B cell (primary cell): ENCODE measurements at regions not wholly inside any gene's neighbourhood (a gene's known extent, or its start where the extent isn't known, plus 50 kb on each side); places are given as distances from the start of the nearest gene placed in this dataset.

Experiments
- ATAC-seq: fragments of 200-7000 bp; cut with Tn5 transposase; one replicate; pipeline ENCODE4 v1.10.0; 2021; ENCODE audit warnings: low read depth, mild to moderate bottlenecking, moderate number of reproducible peaks, moderate library complexity
- CTCF ChIA-PET: fragments of 350-600 bp; sonication (Branson Sonifier 250); formaldehyde crosslinking; loops from one replicate; lab custom pipeline; 2021; ENCODE audit warnings: antibody characterized with exemption, inconsistent platforms; lab: Charles Lee
- POLR2A ChIA-PET: fragments of 350-600 bp; sonication (Branson Sonifier 250); formaldehyde crosslinking; loops from one replicate; lab custom pipeline; 2021; ENCODE audit warnings: antibody characterized with exemption; lab: Charles Lee
- DNase-seq: peaks from one replicate; pipeline ENCODE4 v3.0.0; 2013
- H2AFZ ChIP-seq: 2 replicates; pipeline ENCODE4 v1.6.1; 2012; ENCODE audit warnings: mild to moderate bottlenecking, low read depth, low read length; ENCODE audit not compliant: insufficient read depth, poor library complexity, severe bottlenecking
- H3K27ac ChIP-seq, 2 donors: 1 replicate in 1 of 2; 2 replicates in 1 of 2; pipeline ENCODE4 v1.5.1; 2012 to 2013; ENCODE audit warnings: low read length in 2 of 2, mild to moderate bottlenecking in 2 of 2, moderate library complexity in 1 of 2
- H3K27me3 ChIP-seq, 4 experiments: fragments of 200-600 bp in 1 of 4; sonication (generic) in 1 of 4; replicated peaks in 1 of 4; 1 replicate in 2 of 4; 2 replicates in 2 of 4; pipeline versions ENCODE4 v1.6.1 to v1.7.0; 2013 to 2016; ENCODE audit warnings: low read length in 3 of 4, mild to moderate bottlenecking in 2 of 4, mixed read lengths in 1 of 4, moderate library complexity in 1 of 4; ENCODE audit not compliant: insufficient read depth in 4 of 4, control insufficient read depth in 3 of 4; ENCODE audit errors: control extremely low read depth in 1 of 4
- H3K36me3 ChIP-seq, 2 experiments: replicated peaks in 1 of 2; 1 replicate in 1 of 2; 2 replicates in 1 of 2; pipeline versions ENCODE4 v1.6.1 to v1.7.1; 2013; ENCODE audit warnings: low read length in 1 of 2; ENCODE audit not compliant: insufficient read depth in 2 of 2, control insufficient read depth in 1 of 2; ENCODE audit errors: control extremely low read depth in 1 of 2, extremely low read depth in 1 of 2
- H3K4me1 ChIP-seq, 2 donors: fragments of 200-600 bp in 1 of 2; sonication (generic) in 1 of 2; 1 replicate in 1 of 2; 2 replicates in 1 of 2; pipeline versions ENCODE4 v1.5.1 to v1.6.1; 2013 to 2017; ENCODE audit warnings: low read length in 2 of 2; ENCODE audit not compliant: control insufficient read depth in 2 of 2, insufficient read depth in 2 of 2
- H3K4me2 ChIP-seq: replicated peaks from 2 replicates; pipeline ENCODE3; 2012; ENCODE audit warnings: mild to moderate bottlenecking, low read depth, low read length; ENCODE audit not compliant: poor library complexity, severe bottlenecking
- H3K4me3 ChIP-seq, 5 experiments: fragments of 200-600 bp in 1 of 5; sonication (generic) in 1 of 5; 1 replicate in 3 of 5; 2 replicates in 2 of 5; pipeline versions ENCODE4 v1.5.1 to v1.7.0; 2011 to 2016; ENCODE audit warnings: low read length in 4 of 5, mild to moderate bottlenecking in 4 of 5, low read depth in 2 of 5, control low read depth in 1 of 5, moderate library complexity in 1 of 5; ENCODE audit not compliant: insufficient read depth in 1 of 5; ENCODE audit errors: control extremely low read depth in 1 of 5, extremely low read depth in 1 of 5
- H3K79me2 ChIP-seq: fragments of 200-600 bp; sonication (generic); one replicate; pipeline ENCODE4 v1.6.0; 2016; ENCODE audit warnings: low read length; ENCODE audit not compliant: control insufficient read depth, insufficient read depth
- H3K9ac ChIP-seq: fragments of 200-600 bp; sonication (generic); 2 replicates; pipeline ENCODE4 v1.6.1; 2017; ENCODE audit warnings: mild to moderate bottlenecking, low read length, moderate library complexity
- H3K9me3 ChIP-seq, 3 donors: one replicate each; pipeline versions ENCODE4 v1.6.1 to v1.7.1; 2013; ENCODE audit warnings: low read length in 2 of 3; ENCODE audit not compliant: control insufficient read depth in 2 of 3, insufficient read depth in 1 of 3; ENCODE audit errors: control extremely low read depth in 1 of 3
- H4K20me1 ChIP-seq: 2 replicates; pipeline ENCODE4 v1.6.0; 2012; ENCODE audit warnings: mild to moderate bottlenecking, low read length; ENCODE audit not compliant: insufficient read depth, control insufficient read depth, poor library complexity, severe bottlenecking
- H3K27ac Mint-ChIP-seq: one replicate; pipeline ENCODE4 v1.8.0; 2021; ENCODE audit warnings: mixed read lengths
- H3K27me3 Mint-ChIP-seq: one replicate; pipeline ENCODE4 v1.8.0; 2021; ENCODE audit warnings: mixed read lengths
- H3K4me1 Mint-ChIP-seq: one replicate; pipeline ENCODE4 v1.8.0; 2021; ENCODE audit warnings: mixed read lengths
- H3K4me3 Mint-ChIP-seq: one replicate; pipeline ENCODE4 v1.8.0; 2021; ENCODE audit warnings: mixed read lengths
- H3K9me3 Mint-ChIP-seq: one replicate; pipeline ENCODE4 v1.8.0; 2022; ENCODE audit warnings: mixed read lengths; ENCODE audit not compliant: insufficient read depth
- EZH2 ChIP-seq: IDR thresholded peaks from 2 replicates; pipeline ENCODE4 v1.6.1; 2012; ENCODE audit warnings: borderline replicate concordance, low read depth, mild to moderate bottlenecking, moderate library complexity, low read length; ENCODE audit not compliant: insufficient read depth, poor library complexity, severe bottlenecking
- WGBS: methylation state at CpG from one replicate; pipeline ENCODE4 v1.1.5; 2013; ENCODE audit warnings: missing lambda C conversion rate; ENCODE audit not compliant: insufficient coverage; 5-methylcytosine and 5-hydroxymethylcytosine counted together
- intact Hi-C: fragments of 100-400 bp; cut with micrococcal nuclease; formaldehyde crosslinking; loops from one replicate; pipeline ENCODE4 v1.10.0; 2022
- TF ChIP-seq, protein P1 (sequence below): fragments of 200-600 bp; IDR thresholded peaks from one replicate; pipeline ENCODE4 v1.8.0; 2022; ENCODE audit warnings: antibody characterized with exemption, mild to moderate bottlenecking

DNA sequence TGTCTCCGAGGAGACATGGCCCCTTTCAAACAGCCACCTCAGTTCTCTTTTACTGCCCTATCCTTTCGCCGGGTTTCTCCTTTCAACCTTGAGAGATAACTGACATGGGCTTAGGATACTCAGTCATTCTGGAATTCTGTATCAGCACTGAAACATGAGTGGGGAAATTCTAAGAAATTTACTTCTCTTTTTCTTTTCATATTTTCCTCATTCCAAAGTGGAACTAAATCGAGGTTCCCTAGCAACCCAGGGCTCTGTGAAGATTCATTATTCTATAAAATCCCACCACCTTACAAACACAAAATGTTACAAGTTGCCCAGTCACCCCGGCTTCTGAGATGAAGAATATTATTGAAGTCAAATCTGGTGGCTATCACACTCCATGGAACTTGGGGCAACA, 319.2 kb downstream of the ENC1 start:
- peaks cover 4% of the 10 kb centered on the region for H3K9me3 Mint-ChIP-seq
- CTCF ChIA-PET: no interaction called here
- Histone ChIP-seq H3K9ac (no peak overlapping the region), H3K9me3 (no peaks in the 10 kb centered on the region), H3K4me2 (no peak overlapping the region), H3K79me2 (no peaks in the 10 kb centered on the region), H3K4me3 (no peak overlapping the region), H3K27me3 (no peaks in the 10 kb centered on the region), H3K27ac (no peak overlapping the region), H3K4me1 (no peaks in the 10 kb centered on the region), H3K36me3 (no peaks in the 10 kb centered on the region), H4K20me1 (no peaks in the 10 kb centered on the region), H2AFZ (no peak overlapping the region)
- ATAC-seq (no peak), DNase-seq (no peak)
- WGBS: 83% methylated on average over 1 of the region's 5 CpGs
- H3K4me1 Mint-ChIP-seq: no peaks in the 10 kb centered on the region
- POLR2A ChIA-PET: no interaction called here
- no peak overlapping the region for H3K4me3 Mint-ChIP-seq
- H3K27me3 Mint-ChIP-seq: peaks cover 9% of the 10 kb centered on the region
- TF ChIP-seq EZH2: no peak
- TF ChIP-seq, protein P1, sequence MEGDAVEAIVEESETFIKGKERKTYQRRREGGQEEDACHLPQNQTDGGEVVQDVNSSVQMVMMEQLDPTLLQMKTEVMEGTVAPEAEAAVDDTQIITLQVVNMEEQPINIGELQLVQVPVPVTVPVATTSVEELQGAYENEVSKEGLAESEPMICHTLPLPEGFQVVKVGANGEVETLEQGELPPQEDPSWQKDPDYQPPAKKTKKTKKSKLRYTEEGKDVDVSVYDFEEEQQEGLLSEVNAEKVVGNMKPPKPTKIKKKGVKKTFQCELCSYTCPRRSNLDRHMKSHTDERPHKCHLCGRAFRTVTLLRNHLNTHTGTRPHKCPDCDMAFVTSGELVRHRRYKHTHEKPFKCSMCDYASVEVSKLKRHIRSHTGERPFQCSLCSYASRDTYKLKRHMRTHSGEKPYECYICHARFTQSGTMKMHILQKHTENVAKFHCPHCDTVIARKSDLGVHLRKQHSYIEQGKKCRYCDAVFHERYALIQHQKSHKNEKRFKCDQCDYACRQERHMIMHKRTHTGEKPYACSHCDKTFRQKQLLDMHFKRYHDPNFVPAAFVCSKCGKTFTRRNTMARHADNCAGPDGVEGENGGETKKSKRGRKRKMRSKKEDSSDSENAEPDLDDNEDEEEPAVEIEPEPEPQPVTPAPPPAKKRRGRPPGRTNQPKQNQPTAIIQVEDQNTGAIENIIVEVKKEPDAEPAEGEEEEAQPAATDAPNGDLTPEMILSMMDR: no peak
- no peak overlapping the region for H3K27ac Mint-ChIP-seq
- intact Hi-C loops: no loop called here

DNA sequence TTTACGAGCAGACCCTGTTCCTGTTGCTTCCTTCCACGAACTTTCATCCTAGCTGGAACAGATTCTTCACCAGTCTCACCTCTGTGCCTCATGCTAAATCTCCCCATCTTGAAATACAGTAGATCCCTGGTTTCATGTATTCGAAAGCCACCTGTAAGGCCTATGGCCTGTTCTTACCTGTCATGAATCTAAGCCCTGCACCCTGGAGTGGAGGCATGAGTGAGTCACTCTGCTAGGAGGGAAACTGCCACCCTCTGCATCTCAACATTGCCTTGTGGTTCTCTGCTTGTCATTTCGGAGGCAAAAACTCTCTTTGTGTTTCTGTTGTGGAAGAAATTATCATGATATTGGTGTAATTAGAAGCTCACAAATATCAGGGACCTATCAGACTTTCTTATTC, 320.0 kb downstream of the ENC1 start:
- no peak overlapping the region for H3K27ac ChIP-seq
- peaks cover 4% of the 10 kb centered on the region for H3K9me3 Mint-ChIP-seq

More for the DNA sequence above, 320.0 kb downstream of the ENC1 start:
- H3K9ac ChIP-seq: no peak overlapping the region
- no peaks in the 10 kb centered on the region for H3K36me3 ChIP-seq
- no peak overlapping the region for H3K4me3 Mint-ChIP-seq
- WGBS: 94% methylated on average over 2 of the region's 4 CpGs
- intact Hi-C loops: no loop called here
- DNase-seq: no peak
- CTCF ChIA-PET: no interaction called here
- H3K4me3 ChIP-seq: no peak overlapping the region
- no peak for ATAC-seq
- H3K4me1 ChIP-seq: no peaks in the 10 kb centered on the region
- H4K20me1 ChIP-seq: no peaks in the 10 kb centered on the region
- no peak for TF ChIP-seq EZH2
- TF ChIP-seq, protein P1: no peak
- H3K27ac Mint-ChIP-seq: no peak overlapping the region
- peaks cover 9% of the 10 kb centered on the region for H3K27me3 Mint-ChIP-seq
- POLR2A ChIA-PET: no interaction called here
- no peak overlapping the region for H2AFZ ChIP-seq
- no peaks in the 10 kb centered on the region for H3K4me1 Mint-ChIP-seq
- no peaks in the 10 kb centered on the region for H3K27me3 ChIP-seq
- no peaks in the 10 kb centered on the region for H3K9me3 ChIP-seq
- no peak overlapping the region for H3K4me2 ChIP-seq
- H3K79me2 ChIP-seq: no peaks in the 10 kb centered on the region
